Esophagus squamous epithelium (tissue), 4 donors: ENCODE measurements at regions not wholly inside any gene's neighbourhood (a gene's known extent, or its start where the extent isn't known, plus 50 kb on each side); places are given as distances from the start of the nearest gene placed in this dataset.

Experiments
- CTCF ChIP-seq, 6 experiments: fragments of 450-650 bp in 4 of 6; fragments of 200-600 bp in 2 of 6; sonication (generic) in 2 of 6; IDR thresholded peaks; one replicate each; pipeline ENCODE4 v1.5.1; 2016 to 2019; ENCODE audit warnings: antibody characterized with exemption in 6 of 6, mild to moderate bottlenecking in 4 of 6, moderate library complexity in 4 of 6
- POLR2A ChIP-seq, 4 donors: fragments of 450-650 bp; IDR thresholded peaks; one replicate each; pipeline ENCODE4 v1.6.1; 2017; ENCODE audit warnings: antibody characterized with exemption in 4 of 4, mild to moderate bottlenecking in 4 of 4, moderate library complexity in 3 of 4

- TF ChIP-seq CTCF (IDR thresholded peaks at IDR 0.05) (no peak), POLR2A (IDR thresholded peaks at IDR 0.05) (no peak)
These were observed 196.6 kb downstream of the PLK2 start for GRCh38 chr5:58263296-58263695.
